Hematopoietic multipotent progenitor cell (in vitro differentiated cells): ENCODE measurements at regions not wholly inside any gene's neighbourhood (a gene's known extent, or its start where the extent isn't known, plus 50 kb on each side); places are given as distances from the start of the nearest gene placed in this dataset.

ENCODE experiments used
- DNase-seq, 3 donors: peaks; one replicate each; pipeline ENCODE4 v3.0.0-alpha.2; 2011 to 2015; ENCODE audit warnings: low read depth in 2 of 3, low spot score in 2 of 3

DNA sequence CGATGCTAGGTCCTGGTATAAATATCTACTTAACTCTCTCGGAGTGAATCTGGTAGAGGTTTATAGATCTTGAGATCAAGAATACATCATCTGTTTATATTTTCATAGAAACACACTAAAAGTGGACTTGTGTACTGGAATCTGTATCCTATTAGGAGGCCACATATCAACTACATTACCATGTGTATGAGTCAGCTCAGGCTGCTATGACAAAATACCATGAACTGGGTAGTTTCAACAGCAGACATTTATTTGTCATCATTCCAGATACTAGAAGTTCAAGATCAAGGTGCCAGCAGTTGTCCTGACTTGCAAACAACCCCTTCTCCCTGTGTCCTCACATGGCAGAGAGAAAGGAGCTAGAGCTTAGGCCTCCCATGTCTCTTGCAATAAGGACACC is 113.9 kb upstream of the PFKP start:
- no peak for DNase-seq

DNA sequence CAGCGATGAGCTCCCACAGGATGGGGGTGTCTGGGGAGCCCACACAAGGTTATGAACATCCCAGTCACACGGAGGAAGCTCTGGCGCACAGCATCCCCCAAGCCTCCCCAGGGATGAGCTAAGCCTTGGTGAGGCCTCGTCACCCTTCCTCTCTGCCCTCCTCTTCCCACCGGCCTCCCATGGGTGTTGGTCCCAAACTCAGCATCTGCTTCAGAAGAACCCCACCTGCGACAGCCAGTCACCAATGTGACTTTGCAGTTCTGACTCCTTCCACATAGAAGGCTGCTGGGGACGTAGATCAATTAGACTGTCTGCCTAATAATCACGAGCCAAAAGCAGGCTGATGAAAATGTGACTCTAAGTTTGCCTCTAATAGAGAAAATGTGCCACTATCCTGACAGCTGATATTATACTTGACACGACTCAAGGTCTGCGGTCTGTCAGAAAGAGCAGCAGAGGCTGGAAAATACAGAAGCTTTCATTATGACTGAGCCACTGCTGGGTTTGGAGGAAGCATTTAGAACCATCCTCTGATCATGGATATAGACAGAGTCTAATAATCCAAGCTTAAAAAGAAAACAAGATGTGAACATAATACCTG is 116.0 kb upstream of the PFKP start:
- DNase-seq, result no peak

DNA sequence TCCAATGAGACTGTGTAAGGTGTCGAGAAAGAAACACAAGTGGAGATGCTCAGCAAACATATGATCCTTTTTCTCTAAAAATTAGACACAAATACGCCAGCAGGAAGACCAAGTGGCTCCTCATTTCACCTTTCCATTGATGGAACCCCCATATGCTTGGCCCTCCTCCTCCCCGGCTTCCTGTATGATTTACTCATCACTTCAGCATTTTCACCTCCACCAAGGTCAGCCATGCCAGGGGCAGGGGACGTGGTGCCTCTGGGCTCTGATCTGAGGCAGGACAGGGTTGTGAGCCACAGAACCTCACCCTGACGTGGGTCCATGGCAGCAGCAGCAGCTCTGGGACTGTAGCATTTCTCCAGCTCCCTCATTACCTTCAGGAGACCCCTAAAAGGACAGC is 116.8 kb upstream of the PFKP start:
- DNase-seq, result no peak

DNA sequence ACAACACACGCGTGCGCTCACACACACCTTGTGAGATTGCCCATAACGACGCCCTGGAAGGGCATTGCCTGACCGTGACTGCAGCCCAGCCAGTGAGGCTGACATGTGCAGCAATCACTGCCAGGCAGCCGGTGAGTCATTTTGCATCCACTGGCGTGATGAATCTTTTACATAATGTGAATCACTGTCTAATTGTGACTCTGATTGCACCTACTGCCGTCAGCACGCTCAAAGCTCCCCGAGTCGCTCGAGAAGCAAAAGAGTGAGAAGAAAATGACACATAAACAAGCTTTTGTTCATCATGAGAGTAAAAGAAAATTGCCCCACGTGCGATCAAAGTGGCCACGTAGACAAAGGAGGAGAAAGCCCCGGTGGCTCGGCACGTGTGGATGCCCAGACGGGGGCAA is 117.4 kb upstream of the PFKP start:
- no peak for DNase-seq

DNA sequence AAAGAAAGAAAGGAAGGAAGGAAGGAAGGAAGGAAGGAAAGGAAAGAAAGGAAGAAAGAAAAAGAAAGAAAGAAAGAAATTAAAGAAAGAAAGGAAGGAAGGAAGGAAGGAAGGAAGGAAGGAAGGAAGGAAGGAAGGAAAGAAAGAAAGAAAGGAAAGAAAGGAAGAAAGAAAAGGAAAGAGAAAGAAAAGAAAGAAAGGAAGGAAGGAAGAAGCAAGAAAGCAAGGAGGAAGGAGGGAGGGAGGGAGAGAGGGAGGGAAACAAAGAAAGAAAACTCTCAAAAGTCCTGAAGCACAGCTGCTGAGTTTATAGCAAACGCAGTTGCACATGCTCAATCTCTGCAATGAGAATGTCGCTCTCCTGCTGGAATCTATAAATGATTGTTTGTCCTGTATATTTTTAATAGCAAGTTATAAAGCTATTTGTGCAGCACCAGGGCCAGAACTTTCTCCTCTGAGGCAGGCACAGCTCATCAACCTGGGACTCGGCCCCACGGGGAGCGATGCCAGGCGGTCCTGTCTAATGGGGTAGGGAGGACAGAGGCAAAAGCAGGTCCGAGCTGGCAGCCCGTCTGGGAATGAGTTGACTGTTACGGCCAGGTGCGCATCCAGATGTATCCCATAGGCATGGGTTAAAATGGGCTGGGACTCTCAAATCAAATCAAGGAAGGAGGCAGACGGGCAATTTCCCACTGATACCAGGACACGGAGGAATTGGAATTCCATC is 118.0 kb upstream of the PFKP start:
- DNase-seq, result no peak

DNA sequence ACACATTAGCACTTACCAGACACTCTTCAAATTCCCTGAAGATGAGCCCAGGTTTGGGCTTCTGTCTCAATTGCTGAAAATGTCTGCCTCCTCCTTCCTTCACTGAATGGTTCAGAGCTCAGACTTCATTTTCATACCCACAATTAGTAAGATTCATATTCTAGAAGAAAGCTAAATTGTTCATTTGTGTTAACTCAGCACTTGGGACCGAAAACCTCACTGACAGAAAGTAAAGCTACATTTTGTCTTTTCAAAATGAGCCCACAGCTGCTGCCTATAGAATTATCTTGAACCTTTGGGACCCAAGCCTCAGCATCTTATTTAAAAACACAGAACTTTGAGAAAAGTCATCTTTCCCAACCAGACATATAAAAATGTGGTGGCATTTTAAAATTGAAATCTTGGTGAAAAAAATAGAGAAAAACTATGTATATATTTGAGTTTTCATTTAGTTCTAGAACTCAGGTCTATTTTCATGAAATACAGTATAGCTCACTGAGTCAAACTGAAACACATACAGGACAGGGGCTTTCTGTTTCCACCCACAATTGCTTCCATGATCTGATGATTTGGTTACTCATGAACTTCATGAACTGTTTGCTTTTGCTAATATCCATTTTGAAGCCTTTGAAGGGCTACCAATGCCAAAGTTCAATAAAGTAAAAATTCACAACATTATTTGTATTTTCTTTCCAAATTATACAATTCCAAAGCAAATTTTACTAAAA is 119.1 kb upstream of the PFKP start:
- DNase-seq, result no peak

DNA sequence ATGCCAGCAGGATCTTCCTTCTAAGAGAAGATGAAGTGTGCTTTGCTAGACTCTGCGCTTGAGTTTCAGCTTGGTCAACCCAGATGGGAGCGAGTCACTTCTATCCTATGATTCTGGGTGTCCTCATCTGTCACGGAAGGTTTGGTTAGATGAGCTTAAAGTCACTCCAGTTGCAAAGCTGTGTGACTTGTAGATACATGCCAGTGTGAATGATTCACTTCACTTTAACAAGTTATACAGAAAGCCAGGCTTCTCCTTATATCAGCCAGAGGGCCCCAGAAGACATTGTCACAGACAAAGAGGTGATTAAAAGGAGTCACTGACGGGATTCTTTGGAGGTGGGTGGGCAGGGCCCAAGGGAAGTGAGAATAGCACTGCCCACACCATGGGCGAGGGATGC is 122.6 kb upstream of the PFKP start:
- DNase-seq, result no peak

DNA sequence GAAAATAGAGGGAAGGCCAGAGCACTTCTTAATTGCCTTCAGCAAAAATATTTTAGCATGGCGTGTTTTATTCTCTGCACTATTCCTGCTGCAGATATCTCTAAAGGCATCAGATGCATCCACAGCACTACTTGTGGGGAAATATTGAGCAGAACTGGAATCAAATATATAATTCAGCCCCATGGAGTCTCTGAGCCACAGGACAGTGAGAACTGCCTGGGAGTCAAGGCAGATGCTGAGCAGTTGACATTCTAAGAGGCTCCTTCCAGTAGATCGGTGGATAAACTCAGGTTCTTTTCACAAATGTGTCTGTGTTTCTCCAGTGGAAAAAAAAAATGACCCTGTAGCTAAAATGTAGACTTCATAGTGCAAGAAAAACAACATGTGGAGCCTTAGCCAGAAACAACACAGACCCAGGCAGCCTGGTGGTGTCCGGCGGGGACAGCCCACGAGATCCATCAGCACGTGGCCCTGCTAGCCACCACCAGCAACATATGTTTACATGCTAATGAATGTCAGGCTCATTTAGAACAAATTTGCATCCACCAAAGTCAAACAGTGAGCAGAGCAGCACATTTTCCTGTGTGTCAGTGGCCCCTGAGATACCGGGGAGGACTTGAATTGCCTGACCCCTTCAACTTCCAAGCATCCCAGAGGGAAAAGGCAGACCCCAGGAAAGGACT is 123.3 kb upstream of the PFKP start:
- no peak for DNase-seq

DNA sequence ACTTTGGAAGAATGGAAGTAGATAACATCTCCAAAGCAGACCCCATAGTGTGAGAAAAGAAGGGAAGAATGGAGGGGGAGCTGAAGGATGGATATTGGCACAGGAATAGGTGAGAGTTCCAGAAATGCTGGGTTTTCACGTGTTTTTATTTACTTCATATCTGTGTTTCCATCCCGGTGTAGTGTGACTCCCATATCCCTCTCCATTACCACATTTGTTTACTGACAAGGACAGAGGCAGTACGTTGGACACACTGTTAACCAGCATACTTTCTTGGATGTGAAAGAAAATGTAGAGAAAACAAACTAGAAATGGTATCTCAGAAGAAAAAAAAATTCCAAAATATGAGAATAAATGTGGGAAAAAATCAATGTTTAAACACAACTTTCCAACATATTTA is 124.4 kb upstream of the PFKP start:
- DNase-seq, result no peak

DNA sequence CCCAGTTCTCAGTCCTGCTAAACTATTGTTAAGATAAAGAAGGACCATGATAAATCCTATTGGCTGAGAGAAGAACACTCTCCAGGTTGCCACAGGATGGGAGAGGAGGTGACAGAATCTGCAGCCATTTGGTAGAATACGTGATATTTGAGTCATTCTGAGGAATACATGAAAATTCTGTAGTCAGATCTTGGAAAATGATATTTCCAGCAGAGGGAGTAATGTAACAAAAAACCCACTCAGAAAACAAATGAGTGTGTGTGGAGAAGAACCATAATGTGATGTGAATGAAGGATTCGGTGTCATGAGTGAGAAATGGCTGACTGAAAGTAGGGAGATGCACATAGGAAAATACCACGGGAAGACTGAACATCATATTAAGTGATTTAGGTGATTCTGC is 128.5 kb upstream of the PFKP start:
- DNase-seq, result no peak

DNA sequence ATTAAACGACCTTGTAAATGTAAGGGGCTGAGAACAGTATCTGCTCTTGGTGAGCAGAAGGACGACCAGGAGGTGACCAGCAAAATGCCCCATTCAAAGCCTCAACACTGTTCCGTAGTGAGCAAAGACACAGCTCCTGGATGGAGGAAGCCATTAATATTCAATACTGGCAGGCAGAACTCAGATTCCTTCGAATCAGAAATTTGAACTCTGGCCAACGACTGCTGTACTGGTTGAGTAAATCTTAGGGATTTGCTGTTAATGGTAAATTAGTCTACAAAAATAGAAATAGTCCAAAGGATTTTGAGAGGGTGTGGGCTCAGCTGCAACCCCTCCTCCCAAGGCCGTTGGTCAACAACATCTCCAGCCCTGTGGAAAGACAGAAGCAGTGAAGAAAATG is 130.5 kb upstream of the PFKP start:
- no peak for DNase-seq

DNA sequence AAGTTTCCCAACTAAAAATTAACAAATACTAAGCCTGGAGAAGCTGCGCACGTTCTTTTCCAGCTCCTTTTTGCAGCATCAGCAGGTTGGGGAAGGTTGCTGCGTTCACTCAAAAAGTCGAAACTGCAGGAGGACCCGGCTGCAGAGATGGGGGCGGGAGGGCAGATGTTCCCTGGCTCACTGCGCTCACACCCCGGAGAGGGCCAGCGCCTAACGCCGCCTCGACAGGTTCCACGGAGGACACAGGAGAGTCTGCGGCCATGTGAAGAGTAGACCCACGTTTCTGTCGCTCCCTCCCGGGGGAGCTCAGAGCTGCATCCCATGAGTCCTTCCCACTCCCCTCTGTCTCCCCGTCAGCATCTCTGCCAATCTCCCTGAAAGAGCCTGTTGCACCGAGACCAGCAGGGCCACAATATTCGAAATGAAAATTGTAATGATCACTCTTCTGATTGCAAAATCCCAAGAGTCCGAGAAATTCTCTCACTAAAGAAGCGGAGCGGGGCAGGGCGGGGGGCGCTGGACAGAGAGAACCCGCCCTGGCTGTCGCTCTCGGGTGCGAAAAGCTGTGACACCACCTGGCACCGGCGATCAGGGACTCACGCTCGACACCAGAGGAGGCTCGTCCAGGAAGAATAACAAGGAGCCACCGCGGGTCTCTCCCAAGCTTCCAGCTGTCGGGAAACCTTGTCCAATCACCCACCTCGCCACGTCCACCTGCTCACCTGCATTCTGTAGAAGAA is 131.5 kb upstream of the PFKP start:
- DNase-seq, result no peak

DNA sequence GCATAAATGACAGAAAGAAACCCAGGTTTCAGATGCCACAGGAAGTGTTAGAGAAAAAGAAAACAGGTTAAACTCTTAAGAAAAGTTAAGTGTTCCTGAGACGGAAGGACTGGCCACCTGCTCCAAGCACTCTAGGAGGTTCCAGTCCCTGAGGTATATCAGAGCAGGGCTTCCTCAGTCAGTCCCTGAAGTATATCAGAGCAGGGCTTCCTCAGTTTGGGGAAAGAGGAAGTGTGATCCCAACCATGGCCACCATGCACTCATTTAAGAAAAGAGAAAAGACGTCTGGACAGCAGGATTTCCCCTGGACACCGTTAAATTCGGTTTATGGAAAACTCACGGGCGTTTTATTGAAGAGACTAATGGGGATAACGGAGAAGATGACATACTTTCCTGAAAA is 133.4 kb upstream of the PFKP start:
- peak in 1 of 3 donors; percentile 17 for DNase-seq

DNA sequence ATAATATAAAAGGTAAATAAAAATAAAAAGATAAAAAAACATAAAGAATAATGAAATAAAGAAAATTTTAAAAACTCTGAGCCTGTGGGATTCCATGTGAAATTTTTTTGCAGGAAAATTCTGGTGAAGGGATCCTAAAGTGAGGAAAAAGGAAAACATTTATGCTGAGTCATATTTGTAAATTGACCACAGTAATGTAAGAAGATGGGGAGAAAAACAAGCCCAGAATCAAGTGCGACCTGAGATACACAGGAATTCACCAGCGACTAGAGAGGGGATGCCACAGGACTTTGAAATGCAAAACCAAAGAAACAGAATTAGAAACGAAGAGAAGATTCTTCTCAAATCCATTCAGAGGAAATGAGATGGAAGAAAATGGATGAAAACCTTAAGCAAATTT is 133.8 kb upstream of the PFKP start:
- no peak for DNase-seq

DNA sequence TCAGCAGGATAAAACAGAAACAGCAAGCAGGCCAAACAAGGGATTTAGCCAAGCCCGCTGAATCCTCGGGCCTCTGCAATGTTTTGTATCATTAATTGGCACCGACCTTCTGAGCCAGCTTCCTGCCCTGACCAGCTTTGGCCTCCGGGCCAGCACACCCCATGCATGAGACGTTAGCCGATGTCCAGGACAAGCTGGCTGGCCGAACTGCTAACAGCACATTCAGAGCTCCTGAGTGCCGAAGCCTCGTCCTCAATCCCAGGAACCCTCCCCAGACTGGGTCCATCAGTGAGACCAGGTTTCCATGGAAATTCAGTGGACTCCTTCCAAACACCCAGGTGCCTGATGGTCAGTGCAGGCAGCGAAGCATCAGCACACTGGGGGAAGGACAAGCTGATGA is 134.3 kb upstream of the PFKP start:
- no peak for DNase-seq

DNA sequence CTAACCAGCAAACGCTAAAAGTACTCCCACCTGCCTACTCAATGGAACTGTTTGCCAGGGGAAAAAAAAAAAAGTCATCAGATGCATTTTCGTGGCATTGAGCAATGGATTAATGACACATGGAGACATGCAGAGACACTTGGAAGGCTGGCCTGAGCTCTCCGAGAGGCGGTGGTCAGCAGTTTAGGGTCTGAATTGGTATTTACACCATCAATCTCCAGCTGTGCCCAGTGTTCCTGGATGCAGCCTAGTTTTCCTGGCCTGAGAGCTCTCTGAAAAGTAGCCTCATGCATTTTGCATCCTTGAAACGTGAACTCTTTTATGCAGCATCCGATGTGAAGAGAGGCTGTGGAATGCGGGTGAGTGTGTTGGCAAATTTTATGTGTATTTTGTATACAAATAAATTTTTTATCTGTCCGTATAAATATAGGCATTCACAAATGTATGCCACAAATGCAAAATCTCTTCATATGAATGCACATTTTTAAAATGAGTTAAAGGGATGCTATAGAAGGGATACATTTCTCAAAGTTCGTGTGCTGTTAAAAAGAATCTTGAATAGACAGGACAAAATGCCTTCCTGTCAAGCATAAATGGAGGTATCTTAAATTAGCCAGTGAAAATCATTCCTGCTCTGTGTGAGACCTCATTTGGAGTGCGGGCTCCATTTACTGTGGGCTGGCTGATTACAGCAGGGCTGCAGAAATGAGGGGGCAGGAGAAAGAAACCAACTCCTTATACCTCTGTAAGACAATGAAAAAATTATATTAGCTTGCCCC is 137.7 kb upstream of the PFKP start:
- DNase-seq, result no peak

DNA sequence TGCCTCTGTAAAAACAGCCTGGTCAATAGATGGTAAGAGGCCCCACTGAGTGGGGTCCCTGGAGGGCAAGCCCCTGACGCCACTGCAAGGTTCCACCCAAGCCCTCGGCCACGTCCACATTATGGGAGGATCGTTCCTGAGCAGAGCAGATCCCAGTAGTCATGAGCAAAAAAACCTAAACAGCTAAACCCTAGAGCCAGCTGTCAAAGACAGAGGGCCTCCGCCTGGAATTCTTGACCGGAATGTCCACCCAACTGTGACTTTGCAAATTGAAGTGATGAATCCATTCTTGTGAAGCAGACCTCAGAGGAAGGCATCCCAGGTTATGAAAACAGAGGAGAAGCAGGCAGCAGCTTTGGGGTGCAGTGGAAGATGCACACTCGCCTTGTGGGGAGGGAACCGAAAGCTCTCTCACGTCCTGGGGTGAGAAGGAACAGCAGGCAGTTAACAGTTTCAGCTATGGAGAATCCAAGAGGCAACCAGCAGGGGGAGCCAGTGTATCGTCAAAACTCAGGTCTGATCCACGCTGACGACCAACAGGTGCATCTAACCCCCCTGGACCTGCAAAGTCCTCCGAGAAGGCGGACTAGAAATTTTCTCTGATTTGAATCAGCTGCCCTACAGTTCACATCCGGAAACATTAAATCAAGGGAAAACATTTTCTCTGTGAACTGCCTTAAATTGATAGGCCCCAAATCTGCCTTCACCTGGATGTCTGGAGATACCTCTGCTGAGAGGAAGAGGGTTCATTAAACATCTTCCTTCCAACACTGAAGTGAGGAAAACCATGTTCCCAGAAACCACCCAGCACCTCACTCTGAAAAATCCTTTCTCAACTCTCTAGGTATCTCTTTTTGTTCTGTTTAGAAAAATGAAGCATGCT is 139.1 kb upstream of the PFKP start:
- peak in 2 of 3 donors; percentile 65 to 84 for DNase-seq

DNA sequence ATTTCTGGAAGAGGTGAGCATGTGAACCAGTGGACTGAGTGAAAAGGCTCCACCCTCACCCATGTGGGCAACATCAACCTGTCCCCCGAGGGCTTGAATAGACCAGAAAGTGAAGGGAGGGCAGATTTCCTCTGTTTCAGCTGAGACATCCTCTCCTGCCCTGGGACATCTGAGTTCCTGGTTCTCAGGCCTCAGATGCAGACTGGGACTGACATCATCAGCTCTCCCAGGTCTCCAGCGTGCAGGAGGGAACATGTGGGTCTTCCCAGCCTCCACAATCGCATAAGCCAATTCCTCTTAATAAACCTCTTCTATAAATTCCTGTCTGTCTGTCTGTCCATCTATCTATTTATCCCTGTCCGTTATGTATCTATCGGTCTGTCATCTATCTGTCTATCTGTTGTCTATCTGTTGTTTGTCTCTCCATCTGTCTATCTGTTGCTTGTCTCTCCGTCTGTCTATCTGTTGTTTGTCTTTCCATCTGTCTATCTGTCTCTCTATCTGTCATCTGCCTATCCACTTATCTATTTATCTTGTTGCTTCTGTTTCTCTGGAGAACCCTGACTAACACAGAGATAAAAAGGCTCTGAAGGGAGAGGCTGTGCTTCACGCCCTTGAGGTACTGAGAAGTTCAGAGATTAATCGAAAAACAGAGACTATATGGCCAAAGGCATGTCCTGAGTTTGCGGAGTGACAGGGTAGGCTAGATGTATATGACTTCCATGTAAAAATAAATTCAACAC is 140.3 kb upstream of the PFKP start:
- DNase-seq, result no peak
